ENCODE measurements at regions not wholly inside any gene's neighbourhood (a gene's known extent, or its start where the extent isn't known, plus 50 kb on each side); places are given as distances from the start of the nearest gene placed in this dataset.
"Not testable (repeated sequence)": the region's sequence is repeated elsewhere in the genome, so short reads cannot be mapped to it uniquely, and the experiment has no call there.

GRCh38 chr13:34372581-34372980 is 554.6 kb downstream of the RFC3 start:
- DNase-seq = no peak

GRCh38 chr13:34376483-34376882 is 558.5 kb downstream of the RFC3 start:
- DNase-seq = no peak

- DNase-seq = no peak
Measured at GRCh38 chr13:34381228-34381627, 560.8 kb upstream of the NBEA start.

GRCh38 chr13:34383728-34384127 is 558.3 kb upstream of the NBEA start:
- no peak for DNase-seq

- DNase-seq = not testable (repeated sequence)
Measured at GRCh38 chr13:34386229-34386628, 555.8 kb upstream of the NBEA start.

- DNase-seq = no peak
Measured at GRCh38 chr13:34391076-34391475, 551.0 kb upstream of the NBEA start.

- DNase-seq = no peak
Measured at GRCh38 chr13:34401696-34402095, 540.4 kb upstream of the NBEA start.

GRCh38 chr13:34405410-34406181 is 536.5 kb upstream of the NBEA start:
- DNase-seq = no peak

- no peak for DNase-seq
Measured at GRCh38 chr13:34408640-34409039, 533.4 kb upstream of the NBEA start.

GRCh38 chr13:34409496-34410182 is 532.4 kb upstream of the NBEA start:
- no peak for DNase-seq

- DNase-seq = no peak
Measured at GRCh38 chr13:34410678-34411077, 531.4 kb upstream of the NBEA start.

GRCh38 chr13:34411177-34411576 is 530.9 kb upstream of the NBEA start:
- DNase-seq = no peak

GRCh38 chr13:34411894-34412293 is 530.2 kb upstream of the NBEA start:
- no peak for DNase-seq

GRCh38 chr13:34412295-34412694 is 529.8 kb upstream of the NBEA start:
- DNase-seq = no peak

- no peak for DNase-seq
Measured at GRCh38 chr13:34412817-34413375, 529.2 kb upstream of the NBEA start.

GRCh38 chr13:34413538-34414210 is 528.4 kb upstream of the NBEA start:
- DNase-seq = no peak

GRCh38 chr13:34414616-34415015 is 527.5 kb upstream of the NBEA start:
- DNase-seq = no peak

GRCh38 chr13:34416971-34417380 is 525.1 kb upstream of the NBEA start:
- no peak for DNase-seq

- DNase-seq = no peak
Measured at GRCh38 chr13:34417896-34418295, 524.2 kb upstream of the NBEA start.

- DNase-seq = no peak
Measured at GRCh38 chr13:34419025-34419424, 523.0 kb upstream of the NBEA start.

GRCh38 chr13:34419755-34420154 is 522.3 kb upstream of the NBEA start:
- no peak for DNase-seq

- no peak for DNase-seq
Measured at GRCh38 chr13:34420702-34421346, 521.2 kb upstream of the NBEA start.

- DNase-seq = no peak
Measured at GRCh38 chr13:34421347-34421719, 520.7 kb upstream of the NBEA start.
